Eye (tissue), 1 donor: ENCODE measurements at regions not wholly inside any gene's neighbourhood (a gene's known extent, or its start where the extent isn't known, plus 50 kb on each side); places are given as distances from the start of the nearest gene placed in this dataset.
"Not testable (repeated sequence)": the region's sequence is repeated elsewhere in the genome, so short reads cannot be mapped to it uniquely, and the experiment has no call there.

ENCODE experiments used
- DNase-seq: peaks from one replicate; pipeline ENCODE4 v3.0.0-alpha.2; 2015

GRCh38 chr2:36302911-36303310 is 52.7 kb upstream of the CRIM1 start:
- no peak for DNase-seq

- DNase-seq, result no peak
Measured at GRCh38 chr2:36301843-36302242, 53.7 kb upstream of the CRIM1 start.

- DNase-seq, result no peak
Measured at GRCh38 chr2:36300697-36301096, 54.9 kb upstream of the CRIM1 start.

- no peak for DNase-seq
Measured at GRCh38 chr2:36296798-36297197, 58.8 kb upstream of the CRIM1 start.

- no peak for DNase-seq
Measured at GRCh38 chr2:36294316-36294721, 61.3 kb upstream of the CRIM1 start.

- no peak for DNase-seq
Measured at GRCh38 chr2:36290306-36290856, 65.2 kb upstream of the CRIM1 start.

GRCh38 chr2:36289731-36290130 is 65.8 kb upstream of the CRIM1 start:
- DNase-seq, result no peak

- peak; percentile 57 for DNase-seq
Measured at GRCh38 chr2:36287363-36288275, 68.0 kb upstream of the CRIM1 start.

- not testable (repeated sequence) for DNase-seq
Measured at GRCh38 chr2:36279506-36279905, 76.1 kb upstream of the CRIM1 start.

- DNase-seq, result peak; percentile 21
Measured at GRCh38 chr2:36277881-36278523, 77.6 kb upstream of the CRIM1 start.

- no peak for DNase-seq
Measured at GRCh38 chr2:36277146-36277808, 78.3 kb upstream of the CRIM1 start.

- no peak for DNase-seq
Measured at GRCh38 chr2:36271266-36271665, 84.3 kb upstream of the CRIM1 start.

GRCh38 chr2:36270758-36271157 is 84.8 kb upstream of the CRIM1 start:
- DNase-seq, result no peak

GRCh38 chr2:36267194-36267593 is 88.4 kb upstream of the CRIM1 start:
- no peak for DNase-seq

GRCh38 chr2:36266536-36267121 is 88.9 kb upstream of the CRIM1 start:
- DNase-seq, result no peak

- no peak for DNase-seq
Measured at GRCh38 chr2:36262581-36262980, 93.0 kb upstream of the CRIM1 start.

GRCh38 chr2:36255863-36256262 is 99.7 kb upstream of the CRIM1 start:
- no peak for DNase-seq

GRCh38 chr2:36253086-36253485 is 102.5 kb upstream of the CRIM1 start:
- DNase-seq, result no peak

- DNase-seq, result no peak
Measured at GRCh38 chr2:36246320-36246990, 109.1 kb upstream of the CRIM1 start.

GRCh38 chr2:36245651-36246050 is 109.9 kb upstream of the CRIM1 start:
- DNase-seq, result no peak

- DNase-seq, result no peak
Measured at GRCh38 chr2:36238106-36238505, 117.5 kb upstream of the CRIM1 start.

- no peak for DNase-seq
Measured at GRCh38 chr2:36235882-36236281, 119.7 kb upstream of the CRIM1 start.
